Right cardiac atrium (tissue), 5 donors: ENCODE measurements at regions not wholly inside any gene's neighbourhood (a gene's known extent, or its start where the extent isn't known, plus 50 kb on each side); places are given as distances from the start of the nearest gene placed in this dataset.

Experiments used
- ATAC-seq, 2 donors: fragments of 200-7000 bp; cut with Tn5 transposase; one replicate each; pipeline versions ENCODE4 v1.8.0 to v1.9.1; 2020; ENCODE audit warnings: moderate library complexity in 2 of 2, mild to moderate bottlenecking in 1 of 2
- DNase-seq, 3 donors: peaks; one replicate each; pipeline ENCODE4 v3.0.0-alpha.2; 2020
- H3K27ac ChIP-seq: one replicate; pipeline ENCODE4 v1.5.1; 2013; ENCODE audit warnings: mild to moderate bottlenecking, low read length, control low read depth, moderate library complexity
- H3K27me3 ChIP-seq: one replicate; pipeline ENCODE4 v1.6.1; 2013; ENCODE audit not compliant: control insufficient read depth, insufficient read depth
- H3K4me1 ChIP-seq: one replicate; pipeline ENCODE4 v1.6.1; 2013; ENCODE audit warnings: low read length; ENCODE audit not compliant: control insufficient read depth, insufficient read depth
- H3K4me3 ChIP-seq: one replicate; pipeline ENCODE4 v1.5.1; 2013; ENCODE audit warnings: low read length, control low read depth
- H3K9me3 ChIP-seq: one replicate; pipeline ENCODE4 v1.6.1; 2013; ENCODE audit warnings: low read length; ENCODE audit not compliant: control insufficient read depth
- WGBS: extraction: QIAGEN DNeasy Blood & Tissue Kit; methylation state at CpG from one replicate; pipeline ENCODE4 v1.1.7; 2013; 5-methylcytosine and 5-hydroxymethylcytosine counted together
- intact Hi-C, 4 donors: fragments of 100-400 bp; cut with DNase I; formaldehyde crosslinking; loops; one replicate each; pipeline versions ENCODE4 v1.11.0 to v1.14.0; 2022 to 2023
- donor health status: healthy with polysubstance abuse.
- donor health status: DM: no; HTN: yes; CAD: no.
- donor health status: DM: no; HTN: no; CAD: no.
- donor health status: DM: no; HTN: yes; CAD: no; lungs with severe emphysema.
- donor health status: DM: yes; HTN: yes; CAD: no.

DNA sequence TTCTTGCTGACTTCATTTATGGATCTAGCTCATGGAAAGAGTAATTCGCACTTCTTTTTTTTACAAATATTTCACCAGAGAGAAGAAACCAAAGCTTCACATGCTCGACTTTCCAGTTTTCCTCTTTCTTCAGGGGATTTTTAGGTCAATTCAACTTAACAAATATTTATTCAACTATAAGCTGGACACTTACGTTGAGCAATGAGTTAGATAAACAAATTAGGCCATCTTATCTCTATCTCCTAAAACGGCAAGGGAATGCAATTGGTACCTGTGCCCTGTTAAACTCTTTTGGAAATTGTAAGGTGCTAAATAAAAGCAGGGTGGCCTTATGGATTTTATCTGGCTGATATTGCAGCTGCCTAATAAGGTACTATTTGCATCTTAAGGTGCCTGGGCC, 145.1 kb upstream of the RAI14 start:
- Histone ChIP-seq H3K27me3 (no peaks in the 10 kb centered on the region), H3K4me3 (no peak overlapping the region), H3K27ac (no peak overlapping the region), H3K4me1 (peaks cover 3% of the 10 kb centered on the region), H3K9me3 (no peaks in the 10 kb centered on the region)
- intact Hi-C loops, result no loop called here
- no peak for ATAC-seq
- WGBS, result 51% methylated on average over 4 of the region's 4 CpGs
- DNase-seq, result no peak

GRCh38 chr5:34511481-34511880, 144.6 kb upstream of the RAI14 start:
- Histone ChIP-seq H3K4me3 (no peak overlapping the region), H3K27me3 (no peaks in the 10 kb centered on the region), H3K4me1 (peaks cover 3% of the 10 kb centered on the region), H3K27ac (no peak overlapping the region), H3K9me3 (no peaks in the 10 kb centered on the region)
- intact Hi-C loops, result no loop called here
- ATAC-seq, result peak in 1 of 2 donors; percentile 29
- 53% methylated on average over 1 of the region's 1 CpG for WGBS
- no peak for DNase-seq

DNA sequence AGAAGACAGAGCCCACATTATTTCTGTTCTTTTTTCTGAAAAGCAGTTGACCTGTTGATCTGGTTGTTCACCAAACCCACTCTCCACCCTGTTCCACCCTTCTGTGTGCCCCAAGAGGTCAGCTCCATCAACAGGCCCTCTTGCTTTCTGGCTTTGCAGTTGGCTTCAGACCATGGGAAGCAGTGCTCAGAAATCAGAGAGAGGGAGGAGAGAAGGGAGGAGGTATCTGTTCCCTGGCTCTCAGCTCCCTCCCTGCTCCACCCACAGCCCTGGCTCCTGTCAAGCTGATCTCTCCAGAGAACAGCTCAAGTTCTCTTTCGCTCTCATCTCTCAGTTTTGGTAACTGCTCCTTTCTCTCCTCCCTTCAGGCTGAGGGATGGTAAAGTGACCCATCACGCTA, 144.2 kb upstream of the RAI14 start:
- Histone ChIP-seq H3K9me3 (no peaks in the 10 kb centered on the region), H3K27ac (peak overlapping the region; percentile 53), H3K4me1 (peaks cover 3% of the 10 kb centered on the region), H3K4me3 (no peak overlapping the region), H3K27me3 (no peaks in the 10 kb centered on the region)
- WGBS, result 35% methylated on average over 2 of the region's 2 CpGs
- DNase-seq, result peak; percentile 69 to 88 (median 83)
- intact Hi-C loops, result no loop called here
- peak; percentile 96 to 97 for ATAC-seq

GRCh38 chr5:34516166-34516565, 140.0 kb upstream of the RAI14 start:
- WGBS, result 89% methylated on average over 1 of the region's 1 CpG
- no peak overlapping the region for H3K27ac ChIP-seq
- no peaks in the 10 kb centered on the region for H3K27me3 ChIP-seq
- intact Hi-C loops, result no loop called here
- H3K9me3 ChIP-seq, result no peaks in the 10 kb centered on the region
- DNase-seq (no peak), ATAC-seq (no peak)
- H3K4me3 ChIP-seq, result no peak overlapping the region
- H3K4me1 ChIP-seq, result no peaks in the 10 kb centered on the region

DNA sequence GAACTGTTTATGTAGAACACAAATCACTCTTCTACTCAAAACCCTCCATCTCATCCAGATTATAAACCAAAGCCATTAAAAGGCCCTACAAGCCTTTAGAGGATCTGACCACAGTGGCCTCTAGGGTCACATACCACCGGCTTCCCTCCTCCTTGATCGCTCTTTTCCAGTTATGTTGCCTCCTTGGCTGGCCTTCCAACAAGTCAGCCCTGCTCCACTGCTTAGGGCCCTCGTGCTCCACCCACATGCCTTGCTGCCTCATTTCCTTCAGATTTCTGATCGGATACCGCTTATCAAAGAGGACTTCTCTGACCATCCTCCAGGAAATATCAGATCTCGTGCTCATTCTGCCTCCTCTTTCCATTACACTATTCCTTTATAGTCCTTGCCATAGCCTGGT, 139.4 kb upstream of the RAI14 start:
- ATAC-seq, result no peak
- WGBS, result 82% methylated on average over 6 of the region's 6 CpGs
- H3K9me3 ChIP-seq, result no peaks in the 10 kb centered on the region
- intact Hi-C loops, result no loop called here
- no peak for DNase-seq
- H3K4me3 ChIP-seq, result no peak overlapping the region
- H3K27ac ChIP-seq, result no peak overlapping the region
- no peaks in the 10 kb centered on the region for H3K27me3 ChIP-seq
- no peaks in the 10 kb centered on the region for H3K4me1 ChIP-seq

- H3K27me3 ChIP-seq, result no peaks in the 10 kb centered on the region
- no peak overlapping the region for H3K4me3 ChIP-seq
- WGBS, result 31% methylated on average over 2 of the region's 2 CpGs
- H3K4me1 ChIP-seq, result no peaks in the 10 kb centered on the region
- ATAC-seq (no peak), DNase-seq (no peak)
- H3K9me3 ChIP-seq, result no peaks in the 10 kb centered on the region
- no peak overlapping the region for H3K27ac ChIP-seq
- intact Hi-C loops, result no loop called here
Observed at GRCh38 chr5:34517249-34517648, 138.9 kb upstream of the RAI14 start.

DNA sequence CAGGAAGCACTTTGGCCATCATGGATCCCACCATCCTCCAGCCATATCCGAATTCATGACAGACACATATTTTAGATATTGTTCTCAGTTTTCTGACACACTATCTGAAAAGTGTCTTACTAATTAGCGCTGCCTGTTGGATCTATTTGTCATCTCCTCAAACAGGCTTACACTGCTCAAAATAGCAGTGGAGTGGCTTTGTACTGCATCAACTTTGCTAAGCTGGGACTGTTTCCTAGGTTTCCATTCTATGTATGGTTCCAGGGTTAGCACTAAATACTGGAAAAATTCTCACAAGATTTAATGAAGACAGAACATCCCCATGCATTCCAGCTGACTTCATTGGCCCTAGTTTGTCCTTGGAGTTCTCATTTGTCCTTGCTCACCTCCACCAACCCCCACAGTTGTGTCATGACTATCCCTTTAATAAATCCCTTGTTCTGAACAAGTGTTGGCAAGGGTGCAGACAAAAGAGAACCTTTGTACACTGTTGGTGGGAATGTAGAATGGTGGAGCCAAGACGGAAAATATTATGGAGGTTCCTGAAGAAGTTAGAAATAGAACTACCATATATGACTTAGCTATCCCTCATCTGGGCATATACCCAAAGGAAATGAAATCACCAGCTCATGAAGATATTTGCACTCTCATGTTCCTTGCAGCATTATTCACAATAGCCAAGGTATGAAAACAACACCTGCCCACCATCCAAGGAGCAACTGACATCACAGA, 136.5 kb upstream of the RAI14 start:
- Histone ChIP-seq H3K4me3 (no peak overlapping the region), H3K9me3 (no peaks in the 10 kb centered on the region), H3K27me3 (no peaks in the 10 kb centered on the region), H3K27ac (peak overlapping the region; percentile 56), H3K4me1 (no peaks in the 10 kb centered on the region)
- 18% methylated on average over 3 of the region's 3 CpGs for whole genome bisulfite sequencing
- ATAC-seq, result peak; percentile 38 to 65
- intact Hi-C loops, result loop anchor here in 3 of 4 donors (5.0 to 10.0 kb wide), 4 partner anchors 32 to 378 kb away; partner anchors contain the start of gene RAI14 (in 1 of the 3)
- no peak for DNase-seq

DNA sequence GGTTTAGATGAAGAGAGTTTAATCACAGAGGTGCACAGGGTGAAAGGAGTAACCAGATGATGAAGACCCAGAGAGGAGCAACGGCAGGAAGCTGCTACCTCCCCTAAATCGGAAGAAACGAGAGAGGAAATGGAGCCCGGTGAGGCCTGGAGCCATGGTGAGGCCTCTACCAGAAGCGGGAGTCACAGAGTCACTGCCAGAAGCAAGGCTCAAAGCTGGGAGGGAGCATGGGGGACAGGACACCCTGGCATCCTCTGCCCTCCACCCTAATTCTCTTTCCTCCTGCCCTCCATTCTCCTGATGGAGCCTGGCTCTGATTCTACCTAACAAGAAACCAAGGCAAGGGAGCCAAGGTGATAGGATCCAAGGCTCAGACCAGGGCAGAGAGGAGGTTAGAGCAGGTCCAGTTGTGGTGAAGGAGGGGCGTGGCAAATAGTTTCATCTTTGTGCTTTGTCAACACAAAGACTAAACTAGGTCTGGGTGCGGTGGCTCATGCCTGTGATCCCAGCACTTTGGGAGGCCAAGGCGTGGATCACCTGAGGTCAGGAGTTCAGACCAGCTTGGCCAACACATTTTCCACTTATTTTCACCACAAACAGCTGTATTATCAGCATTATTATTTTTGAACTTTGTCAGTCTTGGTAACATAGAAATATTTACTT, 134.4 kb upstream of the RAI14 start:
- H3K27ac ChIP-seq, result no peak overlapping the region
- peaks cover 2% of the 10 kb centered on the region for H3K9me3 ChIP-seq
- H3K27me3 ChIP-seq, result no peaks in the 10 kb centered on the region
- H3K4me3 ChIP-seq, result no peak overlapping the region
- ATAC-seq (no peak), DNase-seq (no peak)
- intact Hi-C loops, result loop anchor here (2.0 to 10.0 kb wide), 5 partner anchors 34 to 377 kb away; partner anchors contain the start of gene RAI14 (in 1 of the 4)
- 80% methylated on average over 8 of the region's 8 CpGs for WGBS
- H3K4me1 ChIP-seq, result no peaks in the 10 kb centered on the region

GRCh38 chr5:34522599-34523386, 133.3 kb upstream of the RAI14 start:
- WGBS, result 39% methylated on average over 11 of the region's 11 CpGs
- intact Hi-C loops, result loop anchor here (2.0 to 10.0 kb wide), 5 partner anchors 35 to 376 kb away; partner anchors contain the start of gene RAI14 (in 1 of the 4)
- Histone ChIP-seq H3K9me3 (peaks cover 2% of the 10 kb centered on the region), H3K4me3 (no peak overlapping the region), H3K27ac (no peak overlapping the region), H3K4me1 (no peaks in the 10 kb centered on the region), H3K27me3 (no peaks in the 10 kb centered on the region)
- ATAC-seq (peak; percentile 76 to 83), DNase-seq (peak; percentile 63 to 78 (median 64))

DNA sequence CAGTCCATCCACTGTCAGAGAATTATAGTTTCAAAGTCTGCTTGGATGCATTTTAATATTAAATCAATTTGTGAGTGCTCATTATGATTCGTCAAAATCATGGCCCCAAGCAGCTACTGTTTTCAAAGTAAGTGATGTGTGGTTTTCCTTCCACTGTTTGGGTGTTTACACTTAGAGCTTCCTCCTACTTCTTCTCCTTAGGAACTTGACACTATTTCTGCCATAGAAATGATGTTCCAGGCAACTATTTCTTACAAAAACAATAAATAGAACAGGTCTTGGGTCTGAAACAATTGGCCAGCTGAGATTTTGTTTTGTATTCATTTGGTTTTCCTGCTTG, 132.8 kb upstream of the RAI14 start:
- DNase-seq, result no peak
- Histone ChIP-seq H3K9me3 (peaks cover 2% of the 10 kb centered on the region), H3K27me3 (no peaks in the 10 kb centered on the region), H3K27ac (no peak overlapping the region), H3K4me1 (no peaks in the 10 kb centered on the region), H3K4me3 (no peak overlapping the region)
- ATAC-seq, result no peak
- WGBS, result 3% methylated on average over 1 of the region's 1 CpG
- intact Hi-C loops, result loop anchor here (2.0 to 10.0 kb wide), 5 partner anchors 36 to 375 kb away; partner anchors contain the start of gene RAI14 (in 1 of the 4)

DNA sequence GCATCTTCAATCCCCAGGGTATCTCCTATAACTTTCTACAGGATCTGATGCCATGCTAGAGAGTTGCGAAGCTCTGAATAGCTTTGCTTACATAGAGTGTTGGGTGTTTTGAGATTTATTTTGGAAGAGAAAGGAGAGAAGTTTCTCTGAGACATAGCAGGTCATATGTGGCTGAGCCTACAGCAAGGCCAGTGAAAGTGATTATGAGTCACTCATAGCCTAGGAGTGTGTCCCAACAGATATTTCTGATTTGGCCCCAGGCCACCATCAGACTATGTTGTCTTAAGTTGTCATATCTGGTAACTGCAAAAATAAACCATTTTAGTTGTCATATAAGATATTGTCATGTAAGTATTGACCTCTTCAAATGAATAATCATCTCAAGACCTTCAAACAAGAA, 132.0 kb upstream of the RAI14 start:
- intact Hi-C loops, result loop anchor here in 3 of 4 donors (5.0 to 10.0 kb wide), 4 partner anchors 37 to 373 kb away; partner anchors contain the start of gene RAI14 (in 1 of the 3)
- H3K4me3 ChIP-seq, result no peak overlapping the region
- DNase-seq, result no peak
- 80% methylated on average over 1 of the region's 1 CpG for WGBS
- no peaks in the 10 kb centered on the region for H3K4me1 ChIP-seq
- no peaks in the 10 kb centered on the region for H3K27me3 ChIP-seq
- peaks cover 2% of the 10 kb centered on the region for H3K9me3 ChIP-seq
- H3K27ac ChIP-seq, result no peak overlapping the region
- peak in 1 of 2 donors; percentile 29 for ATAC-seq
